ENCODE measurements at regions not wholly inside any gene's neighbourhood (a gene's known extent, or its start where the extent isn't known, plus 50 kb on each side); places are given as distances from the start of the nearest gene placed in this dataset.

GRCh38 chr1:185573677-185574076, 160.5 kb upstream of the HMCN1 start:
- TF ChIP-seq CTCF (IDR thresholded peaks at IDR 0.05): no peak
- no peak for DNase-seq (ENCODE audit: extremely low spot score, unreplicated experiment)
- Mint-ChIP-seq H3K27ac (ENCODE audit: unreplicated experiment) (no peak overlapping the region), H3K27me3 (ENCODE audit: unreplicated experiment) (no peaks in the 10 kb centered on the region), H3K4me1 (ENCODE audit: unreplicated experiment) (peaks cover 31% of the 10 kb centered on the region), H3K36me3 (ENCODE audit: unreplicated experiment) (peaks cover 3% of the 10 kb centered on the region), H3K4me3 (ENCODE audit: unreplicated experiment) (no peak overlapping the region), H3K9me3 (ENCODE audit: unreplicated experiment) (peaks cover 11% of the 10 kb centered on the region)

- Mint-ChIP-seq H3K27ac (ENCODE audit: unreplicated experiment) (no peak overlapping the region), H3K36me3 (ENCODE audit: unreplicated experiment) (peaks cover 2% of the 10 kb centered on the region), H3K4me1 (ENCODE audit: unreplicated experiment) (peaks cover 34% of the 10 kb centered on the region), H3K27me3 (ENCODE audit: unreplicated experiment) (no peaks in the 10 kb centered on the region), H3K4me3 (ENCODE audit: unreplicated experiment) (no peak overlapping the region), H3K9me3 (ENCODE audit: unreplicated experiment) (peaks cover 8% of the 10 kb centered on the region)
- no peak for DNase-seq (ENCODE audit: extremely low spot score, unreplicated experiment)
- no peak for TF ChIP-seq CTCF (IDR thresholded peaks at IDR 0.05)
Measured at GRCh38 chr1:185573162-185573561, 161.0 kb upstream of the HMCN1 start.

GRCh38 chr1:185570962-185571361, 163.2 kb upstream of the HMCN1 start:
- Mint-ChIP-seq H3K27me3 (ENCODE audit: unreplicated experiment) (no peaks in the 10 kb centered on the region), H3K27ac (ENCODE audit: unreplicated experiment) (peak overlapping the region; percentile 61), H3K4me3 (ENCODE audit: unreplicated experiment) (no peak overlapping the region), H3K36me3 (ENCODE audit: unreplicated experiment) (no peaks in the 10 kb centered on the region), H3K9me3 (ENCODE audit: unreplicated experiment) (no peaks in the 10 kb centered on the region), H3K4me1 (ENCODE audit: unreplicated experiment) (peaks cover 52% of the 10 kb centered on the region)
- no peak for TF ChIP-seq CTCF (IDR thresholded peaks at IDR 0.05)
- no peak for DNase-seq (ENCODE audit: extremely low spot score, unreplicated experiment)

- peaks cover 5% of the 10 kb centered on the region for H3K9me3 Mint-ChIP-seq (ENCODE audit: unreplicated experiment)
- no peak for TF ChIP-seq CTCF (IDR thresholded peaks at IDR 0.05)
- H3K4me3 Mint-ChIP-seq (ENCODE audit: unreplicated experiment): no peak overlapping the region
- H3K27ac Mint-ChIP-seq (ENCODE audit: unreplicated experiment): peak overlapping the region; percentile 88
- DNase-seq (ENCODE audit: extremely low spot score, unreplicated experiment): no peak
- no peaks in the 10 kb centered on the region for H3K36me3 Mint-ChIP-seq (ENCODE audit: unreplicated experiment)
- H3K4me1 Mint-ChIP-seq (ENCODE audit: unreplicated experiment): peaks cover 70% of the 10 kb centered on the region
- no peaks in the 10 kb centered on the region for H3K27me3 Mint-ChIP-seq (ENCODE audit: unreplicated experiment)
Measured at GRCh38 chr1:185568155-185569123, 165.8 kb upstream of the HMCN1 start.

- Mint-ChIP-seq H3K36me3 (ENCODE audit: unreplicated experiment) (no peaks in the 10 kb centered on the region), H3K27me3 (ENCODE audit: unreplicated experiment) (no peaks in the 10 kb centered on the region), H3K27ac (ENCODE audit: unreplicated experiment) (peak overlapping the region; percentile 88), H3K4me1 (ENCODE audit: unreplicated experiment) (peaks cover 74% of the 10 kb centered on the region), H3K4me3 (ENCODE audit: unreplicated experiment) (no peak overlapping the region), H3K9me3 (ENCODE audit: unreplicated experiment) (peaks cover 5% of the 10 kb centered on the region)
- no peak for TF ChIP-seq CTCF (IDR thresholded peaks at IDR 0.05)
- no peak for DNase-seq (ENCODE audit: extremely low spot score, unreplicated experiment)
Measured at GRCh38 chr1:185567440-185567839, 166.8 kb upstream of the HMCN1 start.

All from osteocyte (in vitro differentiated cells).